H9 (cell line): ENCODE measurements at regions not wholly inside any gene's neighbourhood (a gene's known extent, or its start where the extent isn't known, plus 50 kb on each side); places are given as distances from the start of the nearest gene placed in this dataset.

Experiments used
- DNase-seq: peaks from one replicate; pipeline ENCODE4 v3.0.0-alpha.2; 2017
- H2AFZ ChIP-seq: one replicate; pipeline ENCODE4 v1.6.1; 2013; ENCODE audit warnings: mild to moderate bottlenecking, low read length, control low read depth, moderate library complexity
- H2AK5ac ChIP-seq: 2 replicates; pipeline ENCODE4 v1.6.1; 2013; ENCODE audit warnings: low read length, control low read depth, mixed read lengths; ENCODE audit not compliant: insufficient read length
- H2BK120ac ChIP-seq: one replicate; pipeline ENCODE4 v1.6.1; 2013; ENCODE audit warnings: low read depth, mild to moderate bottlenecking, low read length, control low read depth, inconsistent platforms; ENCODE audit not compliant: poor library complexity, severe bottlenecking
- H2BK12ac ChIP-seq: 2 replicates; pipeline ENCODE4 v1.6.1; 2013; ENCODE audit warnings: low read length, control low read depth, mixed read lengths, low read depth; ENCODE audit not compliant: insufficient read length
- H2BK15ac ChIP-seq: 2 replicates; pipeline ENCODE4 v1.6.1; 2013; ENCODE audit warnings: low read depth, low read length, control low read depth
- H2BK20ac ChIP-seq: one replicate; pipeline ENCODE4 v1.6.1; 2013; ENCODE audit warnings: low read depth, mild to moderate bottlenecking, low read length, control low read depth, inconsistent platforms; ENCODE audit not compliant: poor library complexity, severe bottlenecking
- H2BK5ac ChIP-seq: 2 replicates; pipeline ENCODE4 v1.6.1; 2013; ENCODE audit warnings: low read length, control low read depth, mixed read lengths; ENCODE audit not compliant: insufficient read length
- H3K14ac ChIP-seq: 2 replicates; pipeline ENCODE4 v1.6.1; 2013; ENCODE audit warnings: low read length, control low read depth; ENCODE audit not compliant: insufficient read depth
- H3K18ac ChIP-seq: 2 replicates; pipeline ENCODE4 v1.6.1; 2013; ENCODE audit warnings: low read depth, mild to moderate bottlenecking, mixed read lengths, low read length, control low read depth; ENCODE audit not compliant: insufficient read length
- H3K23ac ChIP-seq: 2 replicates; pipeline ENCODE4 v1.6.1; 2013; ENCODE audit warnings: low read length, control low read depth, mixed read lengths, low read depth; ENCODE audit not compliant: insufficient read length
- H3K23me2 ChIP-seq: 2 replicates; pipeline ENCODE4 v1.6.1; 2013; ENCODE audit warnings: low read depth, mild to moderate bottlenecking, mixed read lengths, low read length, control low read depth; ENCODE audit not compliant: insufficient read length, poor library complexity, severe bottlenecking
- H3K27ac ChIP-seq: 2 replicates; pipeline ENCODE4 v1.5.1; 2013; ENCODE audit warnings: low read length, control low read depth, mixed read lengths, low read depth; ENCODE audit not compliant: insufficient read length
- H3K27me3 ChIP-seq: 2 replicates; pipeline ENCODE4 v1.6.1; 2013; ENCODE audit warnings: low read length, control low read depth, inconsistent platforms; ENCODE audit not compliant: insufficient read depth
- H3K4ac ChIP-seq: 2 replicates; pipeline ENCODE4 v1.6.1; 2013; ENCODE audit warnings: low read depth, mild to moderate bottlenecking, control low read depth, inconsistent platforms, low read length, moderate library complexity
- H3K4me1 ChIP-seq: 2 replicates; pipeline ENCODE4 v1.6.1; 2013; ENCODE audit warnings: low read length, control low read depth, inconsistent platforms; ENCODE audit not compliant: insufficient read depth
- H3K4me2 ChIP-seq: 2 replicates; pipeline ENCODE4 v1.6.1; 2013; ENCODE audit warnings: low read length, control low read depth, mixed read lengths; ENCODE audit not compliant: insufficient read length, insufficient read depth
- H3K56ac ChIP-seq: 2 replicates; pipeline ENCODE4 v1.6.1; 2013; ENCODE audit warnings: low read depth, mild to moderate bottlenecking, mixed read lengths, low read length, control low read depth; ENCODE audit not compliant: insufficient read length
- H3K79me1 ChIP-seq: 2 replicates; pipeline ENCODE4 v1.6.1; 2013; ENCODE audit warnings: low read depth, mild to moderate bottlenecking, moderate library complexity, low read length, control low read depth, inconsistent platforms; ENCODE audit not compliant: insufficient read depth, poor library complexity, severe bottlenecking
- H3K79me2 ChIP-seq: 2 replicates; pipeline ENCODE4 v1.6.1; 2013; ENCODE audit warnings: low read length, control low read depth, inconsistent platforms; ENCODE audit not compliant: insufficient read depth
- H3K9ac ChIP-seq: 2 replicates; pipeline ENCODE4 v1.6.1; 2013; ENCODE audit warnings: low read length, control low read depth, mixed read lengths; ENCODE audit not compliant: insufficient read length; ENCODE audit errors: extremely low read depth
- H3K9me3 ChIP-seq: one replicate; pipeline ENCODE4 v1.6.1; 2013; ENCODE audit warnings: low read depth, low read length, inconsistent platforms; ENCODE audit not compliant: control insufficient read depth
- H3T11ph ChIP-seq: one replicate; pipeline ENCODE4 v1.6.1; 2013; ENCODE audit warnings: mild to moderate bottlenecking, low read length, control low read depth, inconsistent platforms
- H4K20me1 ChIP-seq: one replicate; pipeline ENCODE4 v1.6.1; 2013; ENCODE audit not compliant: control insufficient read depth, insufficient read length, insufficient read depth
- H4K5ac ChIP-seq: 2 replicates; pipeline ENCODE4 v1.6.1; 2013; ENCODE audit warnings: low read depth, mild to moderate bottlenecking, mixed read lengths, low read length, control low read depth; ENCODE audit not compliant: insufficient read length
- H4K8ac ChIP-seq: replicated peaks from 2 replicates; pipeline ENCODE4 v1.6.1; 2013; ENCODE audit warnings: low read length, control low read depth, mixed read lengths, low read depth; ENCODE audit not compliant: insufficient read length
- H4K91ac ChIP-seq: 2 replicates; pipeline ENCODE4 v1.6.1; 2013; ENCODE audit warnings: low read depth, mild to moderate bottlenecking, moderate library complexity, mixed read lengths, low read length, control low read depth; ENCODE audit not compliant: insufficient read length
- H3K27ac Mint-ChIP-seq, 3 experiments: 2 replicates in 2 of 3; 3 replicates in 1 of 3; pipeline ENCODE4 v1.8.0; 2020 to 2021; ENCODE audit warnings: mixed read lengths in 3 of 3, mild to moderate bottlenecking in 1 of 3, moderate library complexity in 1 of 3
- H3K27me3 Mint-ChIP-seq: 2 replicates; pipeline ENCODE4 v1.8.0; 2021; ENCODE audit warnings: low read depth, mild to moderate bottlenecking, moderate library complexity, mixed read lengths
- H3K36me3 Mint-ChIP-seq, 3 experiments: 2 replicates in 2 of 3; 3 replicates in 1 of 3; pipeline ENCODE4 v1.8.0; 2020 to 2021; ENCODE audit warnings: low read depth in 3 of 3, mixed read lengths in 3 of 3; ENCODE audit not compliant: insufficient read depth in 1 of 3
- H3K4me1 Mint-ChIP-seq, 2 experiments: 2 replicates each; pipeline ENCODE4 v1.8.0; 2020; ENCODE audit warnings: mixed read lengths in 2 of 2
- H3K4me3 Mint-ChIP-seq, 2 experiments: 2 replicates in 1 of 2; 3 replicates in 1 of 2; pipeline ENCODE4 v1.8.0; 2020 to 2021; ENCODE audit warnings: mild to moderate bottlenecking in 2 of 2, mixed read lengths in 2 of 2, moderate library complexity in 1 of 2
- H3K9me3 Mint-ChIP-seq, 2 experiments: 2 replicates in 1 of 2; 3 replicates in 1 of 2; pipeline ENCODE4 v1.8.0; 2020; ENCODE audit warnings: mild to moderate bottlenecking in 2 of 2, mixed read lengths in 2 of 2, moderate library complexity in 1 of 2
- CTCF ChIP-seq: fragments of 200-600 bp; sonication (generic); conservative IDR thresholded peaks from 3 replicates; pipeline ENCODE4 v1.8.0; 2021; ENCODE audit warnings: antibody characterized with exemption, mild to moderate bottlenecking
- WGBS: extraction: QIAGEN DNeasy Blood & Tissue Kit; methylation state at CpG from one replicate; pipeline ENCODE4 v1.1.7; 2013; ENCODE audit warnings: missing lambda C conversion rate, low lambda C conversion rate, mixed read lengths; ENCODE audit not compliant: insufficient read length; ENCODE audit errors: extremely low coverage; 5-methylcytosine and 5-hydroxymethylcytosine counted together

DNA sequence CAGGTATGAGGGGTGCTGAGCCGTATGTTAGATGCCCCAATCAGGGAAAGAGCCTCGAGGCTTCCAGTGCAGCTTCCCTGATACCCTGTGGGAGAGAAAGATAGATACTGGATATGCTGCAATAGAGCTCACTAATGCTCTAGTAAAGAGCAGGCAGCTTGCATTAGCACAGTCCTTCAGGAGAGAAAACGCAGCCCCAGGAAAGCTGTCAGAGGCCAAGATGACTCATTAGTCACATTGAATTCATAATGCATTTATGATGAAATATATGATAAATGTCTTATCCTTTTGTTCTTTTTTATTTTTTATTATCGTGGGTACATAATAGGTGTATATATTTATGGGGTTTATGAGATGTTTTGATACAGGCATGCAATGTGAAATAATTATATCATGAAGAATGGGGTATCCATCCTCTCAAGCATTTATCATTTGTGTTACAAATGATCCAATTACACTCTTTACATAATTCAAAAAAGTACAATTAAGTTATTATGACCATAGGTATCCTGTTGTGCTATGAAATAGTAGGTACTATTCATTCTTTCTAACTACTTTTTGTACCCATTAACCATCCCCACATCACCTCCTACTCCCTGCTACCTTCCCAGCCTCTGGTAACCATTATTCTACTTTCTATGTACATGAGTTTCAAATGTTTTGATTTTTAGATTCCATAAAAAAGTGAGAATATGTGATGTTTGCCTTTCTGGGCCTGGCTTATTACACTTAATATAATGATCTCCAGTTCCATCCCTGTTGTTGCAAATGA, 94.5 kb upstream of the TOP3B start:
- Histone ChIP-seq H3K27ac (no peak overlapping the region), H2BK120ac (no peak overlapping the region), H3K23ac (no peak overlapping the region), H2AFZ (no peak overlapping the region), H3K9ac (no peak overlapping the region), H2BK15ac (no peak overlapping the region), H3T11ph (no peak overlapping the region), H3K27me3 (peaks cover 76% of the 10 kb centered on the region), H2BK5ac (no peak overlapping the region), H3K9me3 (no peaks in the 10 kb centered on the region), H2BK12ac (no peak overlapping the region), H4K5ac (no peak overlapping the region), H3K4me1 (no peaks in the 10 kb centered on the region), H3K18ac (no peak overlapping the region), H3K79me2 (no peaks in the 10 kb centered on the region), H3K56ac (no peak overlapping the region), H3K23me2 (no peaks in the 10 kb centered on the region), H2BK20ac (no peak overlapping the region), H3K4ac (no peak overlapping the region), H2AK5ac (no peak overlapping the region), H3K4me2 (no peak overlapping the region), H3K14ac (no peak overlapping the region), H4K8ac (no peak overlapping the region), H3K79me1 (no peaks in the 10 kb centered on the region), H4K91ac (no peak overlapping the region), H4K20me1 (no peaks in the 10 kb centered on the region)
- peaks cover 98% of the 10 kb centered on the region for H3K27me3 Mint-ChIP-seq
- H3K4me3 Mint-ChIP-seq = no peak overlapping the region
- no peaks in the 10 kb centered on the region for H3K36me3 Mint-ChIP-seq
- no CpG with 5 or more reads among the region's 4 CpGs for whole genome bisulfite sequencing
- H3K9me3 Mint-ChIP-seq = no peaks in the 10 kb centered on the region
- no peaks in the 10 kb centered on the region for H3K4me1 Mint-ChIP-seq
- no peak overlapping the region for H3K27ac Mint-ChIP-seq
- no peak for DNase-seq
- TF ChIP-seq CTCF = no peak
